Psoas muscle (tissue), 7 donors: ENCODE measurements at regions not wholly inside any gene's neighbourhood (a gene's known extent, or its start where the extent isn't known, plus 50 kb on each side); places are given as distances from the start of the nearest gene placed in this dataset.

Experiments used
- ATAC-seq, 4 donors: fragments of 200-7000 bp; cut with Tn5 transposase; one replicate each; pipeline ENCODE4 v1.9.1; 2020; ENCODE audit warnings: moderate library complexity in 3 of 4, mild to moderate bottlenecking in 2 of 4
- DNase-seq, 2 donors: peaks; one replicate each; pipeline ENCODE4 v3.0.0-alpha.2; 2020
- H3K27ac ChIP-seq: fragments of 200-600 bp; one replicate; pipeline ENCODE4 v1.8.0; 2022
- H3K27me3 ChIP-seq, 3 donors: fragments of 200-600 bp in 1 of 3; one replicate each; pipeline versions ENCODE4 v1.6.1 to v1.8.0; 2013 to 2022; ENCODE audit warnings: low read length in 2 of 3, mild to moderate bottlenecking in 2 of 3, moderate library complexity in 1 of 3; ENCODE audit not compliant: insufficient read depth in 3 of 3
- H3K36me3 ChIP-seq, 2 donors: fragments of 200-600 bp in 1 of 2; one replicate each; pipeline versions ENCODE4 v1.6.1 to v1.8.0; 2013 to 2022; ENCODE audit warnings: low read depth in 1 of 2, mild to moderate bottlenecking in 1 of 2, moderate library complexity in 1 of 2; ENCODE audit not compliant: insufficient read depth in 1 of 2
- H3K4me1 ChIP-seq: fragments of 200-600 bp; one replicate; pipeline ENCODE4 v1.8.0; 2022
- H3K4me3 ChIP-seq: fragments of 200-600 bp; one replicate; pipeline ENCODE4 v1.8.0; 2022; ENCODE audit warnings: mild to moderate bottlenecking
- H3K9me3 ChIP-seq: fragments of 200-600 bp; one replicate; pipeline ENCODE4 v1.8.0; 2022
- CTCF ChIP-seq: fragments of 200-600 bp; IDR thresholded peaks from one replicate; pipeline ENCODE4 v1.8.0; 2022; ENCODE audit warnings: antibody characterized with exemption
- WGBS, 3 donors: extraction: QIAGEN DNeasy Blood & Tissue Kit; methylation state at CpG; one replicate each; pipeline versions ENCODE4 v1.1.6 to v1.1.7; 2013; 5-methylcytosine and 5-hydroxymethylcytosine counted together
- intact Hi-C, 2 donors: fragments of 100-400 bp; cut with DNase I; formaldehyde crosslinking; loops; one replicate each; pipeline versions ENCODE4 v1.11.0 to v1.14.2; 2022
- donor health status: healthy with polysubstance abuse.
- donor health status: DM: no; HTN: no; CAD: no; lungs with moderate emphysema.
- donor health status: Bipolar disorder and iron deficiency.
- donor health status: healthy.
- donor health status: DM: yes; HTN: yes; CAD: no.
- donor health status: DM: no; HTN: no; CAD: no.
- donor health status: DM: yes; HTN: yes; CAD: no.

DNA sequence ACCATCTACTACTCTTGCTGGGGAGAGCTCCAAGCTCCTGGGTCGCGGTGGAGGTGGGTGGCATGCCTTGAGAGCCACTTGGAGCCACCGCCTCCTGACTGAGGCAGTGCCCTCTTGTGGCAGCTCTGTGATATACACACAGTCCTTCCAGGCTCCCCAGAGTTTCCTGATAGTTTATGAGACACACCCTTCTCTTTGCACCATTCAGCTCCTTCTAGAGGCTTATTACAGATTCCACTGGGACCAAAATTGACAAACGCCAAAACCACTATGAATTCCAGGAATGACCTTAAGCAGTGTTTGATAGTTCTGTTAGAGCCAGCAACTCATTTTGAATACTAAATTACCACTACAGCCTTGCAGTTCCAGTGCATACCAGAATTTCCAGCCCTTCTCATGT lies 170.1 kb upstream of the CDH13 start:
- ATAC-seq (peak; percentile 69 to 87 (median 76)), DNase-seq (peak; percentile 26 to 54)
- Histone ChIP-seq H3K9me3 (no peaks in the 10 kb centered on the region), H3K27ac (no peak overlapping the region), H3K27me3 (no peaks in the 10 kb centered on the region), H3K4me1 (no peaks in the 10 kb centered on the region), H3K4me3 (no peak overlapping the region), H3K36me3 (no peaks in the 10 kb centered on the region)
- 2 to 9% (median 5%) methylated on average over 4 of the region's 4 CpGs for WGBS, 3 donors
- peak; percentile 71 for TF ChIP-seq CTCF
- intact Hi-C loops = loop anchor here (2.0 to 5.0 kb wide), 3 partner anchors 121 to 194 kb away; no protein-coding TSS in a partner anchor

DNA sequence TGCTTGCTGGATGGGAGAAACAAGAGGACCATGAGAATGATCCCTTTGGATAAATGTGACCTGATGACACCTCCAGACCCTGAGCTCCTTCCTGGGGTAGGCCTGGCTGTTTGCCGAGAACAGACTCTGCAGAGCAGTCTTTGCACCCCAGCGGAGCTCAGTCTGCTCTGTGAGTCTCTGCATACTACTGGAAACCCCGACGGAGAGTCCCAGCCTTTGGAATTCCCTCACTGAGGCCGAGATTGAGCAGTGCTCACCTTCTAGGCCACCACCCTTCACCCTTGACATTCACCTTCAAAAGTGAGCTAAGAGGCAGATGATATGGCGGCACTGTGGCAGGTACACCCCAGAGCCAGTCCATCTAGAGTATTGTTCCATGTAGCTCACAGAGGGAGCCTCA lies 172.2 kb upstream of the CDH13 start:
- 89 to 91% (median 91%) methylated on average over 6 of the region's 6 CpGs for WGBS, 3 donors
- intact Hi-C loops = no loop called here
- H3K36me3 ChIP-seq = no peaks in the 10 kb centered on the region
- no peaks in the 10 kb centered on the region for H3K4me1 ChIP-seq
- H3K4me3 ChIP-seq = no peak overlapping the region
- no peak overlapping the region for H3K27ac ChIP-seq
- DNase-seq (no peak), ATAC-seq (no peak)
- H3K27me3 ChIP-seq = no peaks in the 10 kb centered on the region
- no peak for TF ChIP-seq CTCF
- no peaks in the 10 kb centered on the region for H3K9me3 ChIP-seq

GRCh38 chr16:82454152-82454551 lies 172.6 kb upstream of the CDH13 start:
- H3K36me3 ChIP-seq = no peaks in the 10 kb centered on the region
- H3K9me3 ChIP-seq = no peaks in the 10 kb centered on the region
- no peak overlapping the region for H3K27ac ChIP-seq
- TF ChIP-seq CTCF = no peak
- no peak for DNase-seq
- no peak overlapping the region for H3K4me3 ChIP-seq
- H3K27me3 ChIP-seq = no peaks in the 10 kb centered on the region
- 82 to 90% (median 83%) methylated on average over 4 of the region's 4 CpGs for WGBS, 3 donors
- ATAC-seq = no peak
- no peaks in the 10 kb centered on the region for H3K4me1 ChIP-seq
- intact Hi-C loops = no loop called here

GRCh38 chr16:82452004-82452756 lies 174.6 kb upstream of the CDH13 start:
- Histone ChIP-seq H3K36me3 (no peaks in the 10 kb centered on the region), H3K9me3 (no peaks in the 10 kb centered on the region), H3K4me1 (no peaks in the 10 kb centered on the region), H3K27ac (no peak overlapping the region), H3K27me3 (no peaks in the 10 kb centered on the region), H3K4me3 (no peak overlapping the region)
- WGBS, 3 donors = 52 to 75% (median 61%) methylated on average over 11 of the region's 11 CpGs
- no peak for TF ChIP-seq CTCF
- DNase-seq (no peak), ATAC-seq (no peak)
- intact Hi-C loops = no loop called here

- DNase-seq = no peak
- intact Hi-C loops = no loop called here
- no peak overlapping the region for H3K27ac ChIP-seq
- no peaks in the 10 kb centered on the region for H3K9me3 ChIP-seq
- no peak overlapping the region for H3K4me3 ChIP-seq
- WGBS, 3 donors = 51 to 65% (median 57%) methylated on average over 3 of the region's 3 CpGs
- no peak for TF ChIP-seq CTCF
- no peaks in the 10 kb centered on the region for H3K36me3 ChIP-seq
- H3K4me1 ChIP-seq = no peaks in the 10 kb centered on the region
- H3K27me3 ChIP-seq = no peaks in the 10 kb centered on the region
- ATAC-seq = no peak
These were observed 175.3 kb upstream of the CDH13 start for GRCh38 chr16:82451449-82451848.
